HUES6 (cell line): ENCODE measurements at regions not wholly inside any gene's neighbourhood (a gene's known extent, or its start where the extent isn't known, plus 50 kb on each side); places are given as distances from the start of the nearest gene placed in this dataset.

ENCODE experiments used
- H3K27ac ChIP-seq: 2 replicates; pipeline ENCODE4 v1.7.0; 2013; ENCODE audit warnings: low read depth, mild to moderate bottlenecking, low read length, inconsistent platforms
- H3K27me3 ChIP-seq: 2 replicates; pipeline ENCODE4 v1.6.1; 2013; ENCODE audit warnings: low read length; ENCODE audit not compliant: control insufficient read depth, insufficient read depth
- H3K36me3 ChIP-seq: 2 replicates; pipeline ENCODE4 v1.6.1; 2013; ENCODE audit warnings: low read length; ENCODE audit not compliant: control insufficient read depth, insufficient read depth
- H3K4me1 ChIP-seq: 2 replicates; pipeline ENCODE4 v1.6.1; 2013; ENCODE audit warnings: low read length; ENCODE audit not compliant: control insufficient read depth, insufficient read depth
- H3K4me3 ChIP-seq: 2 replicates; pipeline ENCODE4 v1.5.1; 2013; ENCODE audit warnings: low read depth, low read length
- H3K9ac ChIP-seq: one replicate; pipeline ENCODE4 v1.6.1; 2013; ENCODE audit warnings: mild to moderate bottlenecking, low read length
- H3K9me3 ChIP-seq: 2 replicates; pipeline ENCODE4 v1.6.1; 2013; ENCODE audit warnings: low read depth, low read length; ENCODE audit not compliant: control insufficient read depth, insufficient read depth

- Histone ChIP-seq H3K9me3 (no peaks in the 10 kb centered on the region), H3K36me3 (no peaks in the 10 kb centered on the region), H3K4me3 (no peak overlapping the region), H3K9ac (no peak overlapping the region), H3K27me3 (no peaks in the 10 kb centered on the region), H3K27ac (no peak overlapping the region), H3K4me1 (no peaks in the 10 kb centered on the region)
Observed at GRCh38 chr6:114713690-114714089, 370.9 kb upstream of the HS3ST5 start.

- H3K27ac ChIP-seq = no peak overlapping the region
- H3K9me3 ChIP-seq = 0 out of 2 replicates have a peak, but pooled peaks cover 4% of the 10 kb centered on the region
- no peaks in the 10 kb centered on the region for H3K27me3 ChIP-seq
- H3K4me1 ChIP-seq = peaks cover 2% of the 10 kb centered on the region
- H3K36me3 ChIP-seq = no peaks in the 10 kb centered on the region
- no peak overlapping the region for H3K9ac ChIP-seq
- H3K4me3 ChIP-seq = no peak overlapping the region
Observed at GRCh38 chr6:114712129-114712662, 369.4 kb upstream of the HS3ST5 start.

- no peak overlapping the region for H3K27ac ChIP-seq
- no peak overlapping the region for H3K4me3 ChIP-seq
- H3K4me1 ChIP-seq = peaks cover 5% of the 10 kb centered on the region
- no peak overlapping the region for H3K9ac ChIP-seq
- no peaks in the 10 kb centered on the region for H3K36me3 ChIP-seq
- no peaks in the 10 kb centered on the region for H3K27me3 ChIP-seq
- 0 out of 2 replicates have a peak, but pooled peaks cover 4% of the 10 kb centered on the region for H3K9me3 ChIP-seq
Observed at GRCh38 chr6:114707081-114707620, 364.3 kb upstream of the HS3ST5 start.

DNA sequence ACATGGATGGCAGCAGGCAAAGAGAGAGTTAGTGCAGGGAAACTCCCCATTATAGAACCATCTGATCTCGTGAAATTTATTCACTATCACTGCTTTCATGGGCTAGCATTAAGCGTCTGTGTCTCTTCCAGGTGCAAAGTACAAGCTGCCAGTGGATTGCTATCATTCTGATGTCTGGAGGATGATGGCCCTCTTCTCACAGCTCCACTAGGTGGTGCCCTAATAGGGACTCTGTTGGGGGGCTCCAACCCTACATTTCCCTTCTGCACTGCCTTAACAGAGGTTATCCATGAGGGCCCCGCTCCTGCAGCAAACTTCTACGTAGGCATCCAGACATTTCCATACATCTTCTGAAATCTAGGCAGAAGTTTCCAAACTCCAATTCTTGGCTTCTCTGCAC is 347.8 kb upstream of the HS3ST5 start:
- Histone ChIP-seq H3K36me3 (no peaks in the 10 kb centered on the region), H3K9ac (no peak overlapping the region), H3K4me3 (no peak overlapping the region)

DNA sequence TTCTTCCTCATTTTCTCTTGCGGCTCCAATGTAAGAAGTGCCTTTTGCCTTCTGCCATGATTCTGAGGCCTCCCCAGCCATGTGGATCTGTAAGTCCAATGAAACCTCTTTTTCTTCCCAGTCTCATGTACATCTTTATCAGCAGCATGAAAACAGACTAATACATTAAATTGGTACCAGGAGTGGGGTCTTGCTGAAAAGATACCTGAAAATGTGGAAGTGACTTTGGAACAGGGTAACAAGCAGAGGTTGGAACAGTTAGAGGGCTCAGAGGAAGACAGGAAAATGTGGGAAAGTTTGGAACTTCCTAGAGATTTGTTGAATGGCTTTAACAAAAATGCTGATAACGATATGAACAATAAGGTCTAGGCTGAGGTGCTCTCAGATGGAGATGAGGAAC is 316.7 kb upstream of the HS3ST5 start:
- Histone ChIP-seq H3K4me1 (no peaks in the 10 kb centered on the region), H3K9me3 (peaks cover 15% of the 10 kb centered on the region), H3K27me3 (no peaks in the 10 kb centered on the region), H3K36me3 (no peaks in the 10 kb centered on the region), H3K27ac (no peak overlapping the region), H3K4me3 (no peak overlapping the region), H3K9ac (no peak overlapping the region)

More for the DNA sequence above, 347.8 kb upstream of the HS3ST5 start:
- no peaks in the 10 kb centered on the region; the same call in 1 of the 2 replicates for H3K9me3 ChIP-seq
- no peaks in the 10 kb centered on the region for H3K27me3 ChIP-seq
- no peaks in the 10 kb centered on the region for H3K4me1 ChIP-seq
- no peak overlapping the region for H3K27ac ChIP-seq

DNA sequence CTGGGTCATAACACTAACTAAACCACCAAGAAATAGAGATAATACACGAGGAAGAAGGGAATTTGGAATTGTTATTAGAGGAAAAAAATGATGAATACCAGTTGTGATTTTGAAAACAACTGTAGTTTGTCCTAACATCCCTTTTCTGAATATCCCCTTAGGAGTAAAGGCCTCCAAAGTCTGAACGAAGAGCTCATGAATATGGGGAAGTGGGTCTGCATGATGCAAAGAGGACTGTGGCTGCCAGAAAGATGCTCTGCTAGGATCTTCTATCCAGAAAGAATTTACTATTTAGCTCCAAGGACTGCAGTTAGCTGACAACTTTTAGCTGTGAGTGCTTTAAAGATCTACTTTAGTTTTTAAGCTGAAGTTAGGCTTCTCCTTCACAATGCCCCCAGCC is 308.8 kb upstream of the HS3ST5 start:
- Histone ChIP-seq H3K9ac (no peak overlapping the region), H3K27ac (no peak overlapping the region), H3K27me3 (no peaks in the 10 kb centered on the region), H3K9me3 (no peaks in the 10 kb centered on the region), H3K4me3 (no peak overlapping the region), H3K4me1 (peaks cover 5% of the 10 kb centered on the region; the same call in 1 of the 2 replicates), H3K36me3 (no peaks in the 10 kb centered on the region)

DNA sequence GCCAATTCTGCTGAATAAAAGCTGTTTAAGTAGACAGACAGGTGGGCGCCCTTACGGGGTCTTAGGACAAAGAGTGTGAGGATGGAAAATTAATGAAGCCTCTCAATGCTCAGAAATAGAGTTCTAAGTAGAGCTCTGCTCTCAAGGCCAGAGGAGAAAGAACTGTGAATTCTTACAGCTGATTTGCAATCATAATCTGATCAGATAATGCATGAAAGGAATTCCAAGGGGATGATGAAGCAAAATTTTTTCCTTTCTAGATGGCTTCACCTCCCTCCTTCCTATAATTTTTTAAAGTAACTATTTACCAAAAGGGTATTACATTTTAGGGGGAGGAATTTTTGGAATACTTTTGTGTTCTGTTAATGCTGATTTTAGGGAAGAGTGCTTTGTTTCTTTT is 308.1 kb upstream of the HS3ST5 start:
- Histone ChIP-seq H3K4me3 (no peak overlapping the region), H3K9me3 (no peaks in the 10 kb centered on the region), H3K27ac (no peak overlapping the region), H3K9ac (no peak overlapping the region), H3K36me3 (no peaks in the 10 kb centered on the region), H3K4me1 (peaks cover 5% of the 10 kb centered on the region; the same call in 1 of the 2 replicates), H3K27me3 (no peaks in the 10 kb centered on the region)

GRCh38 chr6:114649298-114649697 is 306.5 kb upstream of the HS3ST5 start:
- Histone ChIP-seq H3K4me1 (peaks cover 5% of the 10 kb centered on the region; the same call in 1 of the 2 replicates), H3K9ac (no peak overlapping the region), H3K27ac (no peak overlapping the region), H3K36me3 (no peaks in the 10 kb centered on the region), H3K27me3 (no peaks in the 10 kb centered on the region), H3K9me3 (no peaks in the 10 kb centered on the region), H3K4me3 (no peak overlapping the region)

GRCh38 chr6:114648847-114649246 is 306.0 kb upstream of the HS3ST5 start:
- Histone ChIP-seq H3K9ac (no peak overlapping the region), H3K27ac (no peak overlapping the region), H3K4me1 (peaks cover 5% of the 10 kb centered on the region; the same call in 1 of the 2 replicates)

DNA sequence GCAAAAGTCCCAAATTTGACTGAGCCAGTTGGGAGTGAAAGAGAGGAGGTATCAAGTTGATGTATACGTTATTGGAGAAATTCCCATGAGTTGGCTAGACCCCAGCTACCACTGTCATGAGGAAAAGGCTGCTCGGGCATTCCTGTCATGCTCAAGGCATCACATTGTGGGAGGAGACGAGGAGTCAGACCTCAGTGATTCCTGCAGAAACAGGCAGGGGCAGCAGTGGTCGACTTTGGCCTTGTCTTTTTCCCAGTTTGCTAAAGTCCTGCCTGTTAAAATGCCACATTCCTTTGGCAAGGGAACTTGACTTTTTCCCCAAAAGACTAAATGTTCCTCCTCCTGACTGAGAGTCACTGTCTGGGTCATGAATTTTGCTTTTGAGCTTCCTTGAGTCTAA is 295.5 kb upstream of the HS3ST5 start:
- H3K9ac ChIP-seq = no peak overlapping the region
- no peaks in the 10 kb centered on the region for H3K27me3 ChIP-seq
- no peak overlapping the region for H3K27ac ChIP-seq
- no peak overlapping the region for H3K4me3 ChIP-seq
- no peaks in the 10 kb centered on the region for H3K36me3 ChIP-seq
- H3K9me3 ChIP-seq = 0 out of 2 replicates have a peak, but pooled peaks cover 3% of the 10 kb centered on the region
- H3K4me1 ChIP-seq = no peaks in the 10 kb centered on the region

More at GRCh38 chr6:114648847-114649246, 306.0 kb upstream of the HS3ST5 start:
- no peaks in the 10 kb centered on the region for H3K27me3 ChIP-seq
- H3K36me3 ChIP-seq = no peaks in the 10 kb centered on the region
- H3K4me3 ChIP-seq = no peak overlapping the region
- H3K9me3 ChIP-seq = no peaks in the 10 kb centered on the region

DNA sequence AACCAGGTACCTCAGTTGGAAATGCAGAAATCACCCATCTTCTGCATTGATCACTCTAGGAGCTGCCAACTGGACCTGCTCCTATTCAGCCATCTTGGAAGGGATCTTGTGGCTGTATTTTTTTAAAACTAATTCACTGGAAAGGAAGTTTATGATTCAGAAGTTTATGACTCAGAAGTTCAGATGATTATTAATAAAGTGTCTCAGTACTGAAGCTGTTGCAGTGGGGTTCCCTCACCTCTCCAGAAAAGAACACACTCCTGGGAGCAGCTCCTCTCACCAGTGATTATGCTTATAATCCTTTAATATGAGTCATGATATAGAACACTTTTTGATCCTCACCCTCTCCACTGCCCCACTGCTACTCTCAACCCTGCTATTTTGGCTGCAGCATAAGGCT is 291.2 kb upstream of the HS3ST5 start:
- H3K4me3 ChIP-seq = no peak overlapping the region
- H3K9ac ChIP-seq = no peak overlapping the region
- H3K27me3 ChIP-seq = no peaks in the 10 kb centered on the region
- no peaks in the 10 kb centered on the region for H3K36me3 ChIP-seq
- H3K9me3 ChIP-seq = no peaks in the 10 kb centered on the region
- no peaks in the 10 kb centered on the region for H3K4me1 ChIP-seq
- H3K27ac ChIP-seq = no peak overlapping the region
